ENCODE measurements at regions not wholly inside any gene's neighbourhood (a gene's known extent, or its start where the extent isn't known, plus 50 kb on each side); places are given as distances from the start of the nearest gene placed in this dataset.

DNA sequence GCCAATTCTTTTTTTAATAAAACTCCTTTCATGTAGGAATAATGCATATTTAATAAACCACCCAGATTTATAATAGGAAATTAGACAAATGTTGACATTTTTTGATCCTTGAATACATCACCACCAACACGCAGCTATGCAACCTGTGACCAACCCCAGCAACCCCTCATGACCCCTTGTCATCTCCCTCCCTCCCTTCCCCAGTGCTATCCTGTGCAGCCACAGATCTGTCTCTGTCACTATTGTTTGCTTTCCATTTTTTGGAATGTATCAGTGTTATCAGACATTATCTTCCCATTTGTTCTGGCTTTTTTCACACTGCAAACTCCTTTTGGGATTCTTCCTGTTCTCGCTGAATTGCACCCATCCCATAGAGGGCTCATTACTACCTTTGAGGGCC, 114.1 kb downstream of the VPREB1 start:
- POLR2A ChIA-PET: no interaction called here
- DNase-seq (ENCODE audit: extremely low spot score): no peak
- TF ChIP-seq, protein P1, sequence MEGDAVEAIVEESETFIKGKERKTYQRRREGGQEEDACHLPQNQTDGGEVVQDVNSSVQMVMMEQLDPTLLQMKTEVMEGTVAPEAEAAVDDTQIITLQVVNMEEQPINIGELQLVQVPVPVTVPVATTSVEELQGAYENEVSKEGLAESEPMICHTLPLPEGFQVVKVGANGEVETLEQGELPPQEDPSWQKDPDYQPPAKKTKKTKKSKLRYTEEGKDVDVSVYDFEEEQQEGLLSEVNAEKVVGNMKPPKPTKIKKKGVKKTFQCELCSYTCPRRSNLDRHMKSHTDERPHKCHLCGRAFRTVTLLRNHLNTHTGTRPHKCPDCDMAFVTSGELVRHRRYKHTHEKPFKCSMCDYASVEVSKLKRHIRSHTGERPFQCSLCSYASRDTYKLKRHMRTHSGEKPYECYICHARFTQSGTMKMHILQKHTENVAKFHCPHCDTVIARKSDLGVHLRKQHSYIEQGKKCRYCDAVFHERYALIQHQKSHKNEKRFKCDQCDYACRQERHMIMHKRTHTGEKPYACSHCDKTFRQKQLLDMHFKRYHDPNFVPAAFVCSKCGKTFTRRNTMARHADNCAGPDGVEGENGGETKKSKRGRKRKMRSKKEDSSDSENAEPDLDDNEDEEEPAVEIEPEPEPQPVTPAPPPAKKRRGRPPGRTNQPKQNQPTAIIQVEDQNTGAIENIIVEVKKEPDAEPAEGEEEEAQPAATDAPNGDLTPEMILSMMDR (IDR thresholded peaks at IDR 0.05; ENCODE audit: control extremely low read depth, extremely low read depth, low read depth, missing control alignments): no peak
- CTCF ChIA-PET: interaction anchor here (0.9 to 2.8 kb wide), 3 partner anchors 9 to 63 kb away, joined by 3 to 12 read pairs (median 10); no protein-coding TSS in a partner anchor

DNA sequence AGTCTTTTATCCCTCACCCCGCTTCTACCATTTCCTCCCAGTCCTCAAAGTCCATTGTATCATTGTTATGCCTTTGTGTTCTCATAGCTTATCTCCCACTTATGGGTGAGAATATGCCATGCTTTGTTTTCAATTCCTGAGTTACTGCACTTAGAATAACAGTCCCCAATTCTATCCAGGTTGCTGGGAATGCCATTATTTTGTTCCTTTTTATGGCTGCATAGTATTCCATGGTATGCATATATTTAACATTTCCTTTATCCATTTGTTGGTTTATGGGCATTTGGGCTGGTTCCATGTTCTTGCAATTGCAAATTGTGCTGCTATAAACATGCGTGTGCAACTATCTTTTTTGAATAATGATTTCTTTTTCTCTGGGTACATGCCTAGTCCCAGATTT, 114.9 kb downstream of the VPREB1 start:
- ChIA-PET POLR2A (no interaction called here), CTCF (no interaction called here)
- DNase-seq (ENCODE audit: extremely low spot score): no peak
- TF ChIP-seq, protein P1 (IDR thresholded peaks at IDR 0.05; ENCODE audit: control extremely low read depth, extremely low read depth, low read depth, missing control alignments): no peak

DNA sequence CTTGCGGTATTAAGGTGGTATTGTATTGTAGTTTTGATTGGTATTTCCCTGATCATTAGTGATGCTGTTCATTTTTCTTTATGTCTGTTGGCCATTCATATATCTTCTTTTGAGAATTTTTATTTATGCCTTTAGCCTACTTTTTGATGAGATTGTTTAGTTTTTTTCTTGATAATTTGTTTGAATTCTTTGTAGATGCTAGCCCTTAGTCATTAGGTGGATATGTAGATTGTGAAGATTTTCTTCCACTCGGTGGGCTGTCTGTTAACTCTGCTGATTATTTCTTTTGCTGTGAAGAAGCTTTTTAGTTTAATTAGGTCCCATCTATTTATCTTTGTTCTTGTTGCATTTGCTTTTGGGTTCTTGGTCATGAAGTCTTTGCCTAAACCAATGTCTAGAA, 115.4 kb downstream of the VPREB1 start:
- ChIA-PET CTCF (no interaction called here), POLR2A (no interaction called here)
- TF ChIP-seq, protein P1 (IDR thresholded peaks at IDR 0.05; ENCODE audit: control extremely low read depth, extremely low read depth, low read depth, missing control alignments): no peak
- DNase-seq (ENCODE audit: extremely low spot score): no peak

DNA sequence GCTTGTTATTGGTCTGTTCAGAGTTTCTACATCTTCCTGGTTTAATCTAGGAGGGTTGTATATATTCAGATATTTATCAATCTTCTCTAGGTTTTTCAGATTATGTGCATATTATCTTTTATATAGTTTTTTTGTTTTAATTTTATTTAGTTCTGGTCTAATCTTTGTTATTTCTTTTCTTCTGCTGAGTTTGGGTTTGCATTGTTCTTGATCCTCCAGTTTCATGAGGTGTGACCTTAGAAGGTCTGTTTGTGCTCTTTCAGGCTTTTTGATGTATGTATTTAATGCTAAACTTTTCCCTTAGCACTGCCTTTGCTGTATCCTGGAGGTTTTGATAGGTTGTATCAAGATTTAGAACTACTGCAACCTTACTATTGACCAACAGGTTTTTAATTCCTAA, 117.7 kb downstream of the VPREB1 start:
- DNase-seq (ENCODE audit: extremely low spot score): no peak
- ChIA-PET POLR2A (no interaction called here), CTCF (no interaction called here)
- TF ChIP-seq, protein P1 (IDR thresholded peaks at IDR 0.05; ENCODE audit: control extremely low read depth, extremely low read depth, low read depth, missing control alignments): no peak

DNA sequence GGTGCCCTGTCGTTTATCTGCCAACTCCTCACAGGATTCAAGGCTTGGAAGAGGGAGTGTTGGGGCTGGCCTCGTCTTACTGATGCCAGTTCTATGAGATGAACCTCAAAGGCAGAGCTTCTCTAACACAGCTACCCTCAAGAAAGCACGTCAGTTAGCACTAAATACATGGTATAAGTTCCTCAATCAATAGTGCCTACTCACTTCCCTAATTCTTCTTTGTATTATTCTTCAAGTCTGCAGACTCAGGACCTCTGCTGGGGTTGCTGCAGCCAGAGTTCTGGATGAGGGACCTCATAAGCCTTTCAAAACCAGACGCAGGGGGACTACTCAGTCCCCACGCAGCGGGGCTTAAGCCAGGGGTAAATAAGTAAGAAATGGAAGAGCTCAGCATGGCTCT, 118.3 kb downstream of the VPREB1 start:
- DNase-seq (ENCODE audit: extremely low spot score): no peak
- ChIA-PET POLR2A (no interaction called here), CTCF (interaction anchor here (1.5 to 1.7 kb wide), 3 partner anchors 16 to 60 kb away, joined by 3 to 7 read pairs (median 4); no protein-coding TSS in a partner anchor)
- TF ChIP-seq, protein P1 (IDR thresholded peaks at IDR 0.05; ENCODE audit: control extremely low read depth, extremely low read depth, low read depth, missing control alignments): no peak

DNA sequence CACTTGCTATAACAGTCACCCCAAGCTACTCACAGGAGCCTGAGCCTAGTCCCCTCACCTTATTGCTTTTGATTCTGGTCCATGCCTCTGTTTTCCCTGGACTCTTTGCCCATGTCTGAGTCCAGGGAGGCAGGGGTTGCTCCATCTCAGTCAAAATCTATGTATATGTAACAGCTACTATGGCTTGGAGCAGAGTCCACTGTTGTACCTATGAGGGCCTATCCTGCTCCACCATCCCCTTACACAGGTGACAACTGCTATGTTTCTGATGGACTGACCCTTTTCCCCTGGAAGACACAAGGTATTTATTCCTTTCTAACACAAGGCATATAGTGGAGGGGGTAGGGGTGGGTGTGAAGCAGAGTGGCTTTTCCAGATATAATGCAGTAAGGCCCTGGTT, 119.6 kb downstream of the VPREB1 start:
- CTCF ChIA-PET: interaction anchor here (1.5 to 1.7 kb wide), 3 partner anchors 15 to 58 kb away, joined by 3 to 7 read pairs (median 4); no protein-coding TSS in a partner anchor
- TF ChIP-seq, protein P1 (IDR thresholded peaks at IDR 0.05; ENCODE audit: control extremely low read depth, extremely low read depth, low read depth, missing control alignments): no peak

DNA sequence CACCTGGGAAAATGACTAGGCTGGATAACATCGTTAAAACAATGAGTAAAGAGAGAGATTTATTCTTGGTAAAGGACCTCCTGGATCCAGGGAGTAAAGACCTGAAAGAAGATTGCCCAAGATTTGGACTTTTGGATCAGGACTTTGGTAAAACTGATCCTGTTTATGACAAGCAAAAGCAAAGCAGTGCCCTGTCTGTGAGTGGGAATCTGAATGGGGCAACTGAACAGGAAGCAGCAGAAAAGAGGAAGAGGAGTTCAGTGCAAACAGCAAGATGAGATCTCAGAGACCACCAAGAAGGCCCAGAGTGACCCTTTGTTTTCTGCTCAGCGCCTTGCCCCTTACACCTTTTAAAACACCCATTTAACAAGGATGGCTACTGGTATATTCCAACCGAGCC, 122.0 kb downstream of the VPREB1 start:
- DNase-seq (ENCODE audit: extremely low spot score): no peak
- POLR2A ChIA-PET: no interaction called here
- TF ChIP-seq, protein P1 (IDR thresholded peaks at IDR 0.05; ENCODE audit: control extremely low read depth, extremely low read depth, low read depth, missing control alignments): no peak
- CTCF ChIA-PET: no interaction called here

More for the DNA sequence above, 119.6 kb downstream of the VPREB1 start:
- DNase-seq (ENCODE audit: extremely low spot score): no peak
- POLR2A ChIA-PET: no interaction called here

Measured in GM10248 (cell line).